ENCODE measurements at regions not wholly inside any gene's neighbourhood (a gene's known extent, or its start where the extent isn't known, plus 50 kb on each side); places are given as distances from the start of the nearest gene placed in this dataset.
"Not testable (repeated sequence)": the region's sequence is repeated elsewhere in the genome, so short reads cannot be mapped to it uniquely, and the experiment has no call there.

DNA sequence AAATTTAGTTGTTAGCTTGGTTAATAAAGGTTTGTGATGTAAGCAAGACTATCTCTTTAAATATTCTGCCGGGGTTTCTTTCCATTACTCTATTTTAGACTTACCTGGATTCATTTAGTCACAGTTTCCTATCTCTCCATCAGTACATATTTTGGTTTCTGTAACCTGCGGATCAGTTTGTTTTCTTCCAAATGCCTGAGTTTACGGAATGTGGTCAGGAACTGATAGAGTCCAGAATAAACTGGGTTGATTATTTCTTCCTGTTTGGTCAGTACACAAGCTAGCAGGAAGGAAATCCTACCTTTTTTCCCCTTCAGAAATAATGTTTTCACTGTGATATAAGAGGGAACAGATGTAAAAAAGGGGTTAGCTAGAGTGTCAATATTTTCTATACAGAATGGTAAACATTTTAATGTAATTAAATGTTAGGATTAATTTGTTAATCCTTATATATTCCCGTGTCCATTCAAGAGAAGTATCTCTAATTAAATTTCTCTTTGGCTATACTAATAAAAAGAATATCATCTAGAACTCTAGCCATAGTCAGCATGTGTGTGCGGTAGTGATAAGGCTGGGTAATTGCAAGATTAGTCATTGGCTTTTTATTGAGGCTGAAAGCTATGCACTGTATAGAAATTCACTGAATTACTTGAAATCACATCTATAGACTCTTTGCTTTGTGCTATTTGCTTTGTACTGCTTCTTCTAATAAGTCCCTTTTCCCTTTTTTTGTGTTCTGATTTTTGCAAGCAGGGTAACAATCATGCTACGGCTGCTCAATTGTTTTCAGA lies 144.7 kb upstream of the ADGRL4 start:
- no peaks in the 10 kb centered on the region for H3K27me3 Mint-ChIP-seq (ENCODE audit: insufficient read depth)
- no peaks in the 10 kb centered on the region for H3K4me1 ChIP-seq (ENCODE audit: control insufficient read depth, insufficient read depth, low read length)
- no peaks in the 10 kb centered on the region for H3K36me3 ChIP-seq (ENCODE audit: control insufficient read depth, insufficient read depth, low read length)
- no peaks in the 10 kb centered on the region for H3K27me3 ChIP-seq (ENCODE audit: control insufficient read depth, insufficient read depth, low read length, poor library complexity, severe bottlenecking)
- no peak overlapping the region for H3K27ac ChIP-seq (ENCODE audit: low read depth, low read length)
- H3K9me3 ChIP-seq (ENCODE audit: control insufficient read depth, low read length): no peaks in the 10 kb centered on the region
- no peak overlapping the region for H3K9ac ChIP-seq (ENCODE audit: extremely low read depth, low read length, poor library complexity, severe bottlenecking)
- TF ChIP-seq, protein P1, sequence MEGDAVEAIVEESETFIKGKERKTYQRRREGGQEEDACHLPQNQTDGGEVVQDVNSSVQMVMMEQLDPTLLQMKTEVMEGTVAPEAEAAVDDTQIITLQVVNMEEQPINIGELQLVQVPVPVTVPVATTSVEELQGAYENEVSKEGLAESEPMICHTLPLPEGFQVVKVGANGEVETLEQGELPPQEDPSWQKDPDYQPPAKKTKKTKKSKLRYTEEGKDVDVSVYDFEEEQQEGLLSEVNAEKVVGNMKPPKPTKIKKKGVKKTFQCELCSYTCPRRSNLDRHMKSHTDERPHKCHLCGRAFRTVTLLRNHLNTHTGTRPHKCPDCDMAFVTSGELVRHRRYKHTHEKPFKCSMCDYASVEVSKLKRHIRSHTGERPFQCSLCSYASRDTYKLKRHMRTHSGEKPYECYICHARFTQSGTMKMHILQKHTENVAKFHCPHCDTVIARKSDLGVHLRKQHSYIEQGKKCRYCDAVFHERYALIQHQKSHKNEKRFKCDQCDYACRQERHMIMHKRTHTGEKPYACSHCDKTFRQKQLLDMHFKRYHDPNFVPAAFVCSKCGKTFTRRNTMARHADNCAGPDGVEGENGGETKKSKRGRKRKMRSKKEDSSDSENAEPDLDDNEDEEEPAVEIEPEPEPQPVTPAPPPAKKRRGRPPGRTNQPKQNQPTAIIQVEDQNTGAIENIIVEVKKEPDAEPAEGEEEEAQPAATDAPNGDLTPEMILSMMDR (conservative IDR thresholded peaks at IDR 0.05): no peak
- no peaks in the 10 kb centered on the region for H3K9me3 Mint-ChIP-seq
- WGBS, 2 experiments (ENCODE audit: insufficient coverage in 1 of 2, insufficient read length in 1 of 2): 0 to 53% methylated on average over 1 to 5 of the region's 6 CpGs
- DNase-seq: no peak
- H3K4me1 Mint-ChIP-seq: peaks cover 9% of the 10 kb centered on the region
- H3K4me3 Mint-ChIP-seq: no peak overlapping the region
- no peak overlapping the region for H3K27ac Mint-ChIP-seq
- no peaks in the 10 kb centered on the region for H3K36me3 Mint-ChIP-seq (ENCODE audit: low read depth)
- H3K4me3 ChIP-seq (ENCODE audit: low read length): no peak overlapping the region

DNA sequence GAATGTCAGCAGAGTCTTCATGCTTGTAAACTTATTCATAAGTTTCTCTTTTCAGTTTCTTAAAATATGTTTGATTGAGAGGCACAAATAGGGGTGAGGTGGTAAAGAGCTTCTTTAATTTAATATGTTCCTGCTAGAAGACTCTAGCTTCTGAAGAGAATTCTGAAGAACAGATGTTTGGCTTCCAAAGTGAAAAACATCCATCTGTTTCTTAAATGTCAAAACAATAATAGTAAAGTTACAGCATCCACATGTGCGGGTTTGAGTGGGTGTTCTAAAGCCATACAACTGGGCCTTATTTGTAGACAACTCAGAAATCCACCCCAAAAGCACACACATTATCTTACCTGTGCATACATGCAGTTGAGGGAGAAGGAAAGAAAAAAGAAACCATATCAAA lies 144.0 kb upstream of the ADGRL4 start:
- TF ChIP-seq, protein P1 (conservative IDR thresholded peaks at IDR 0.05): no peak
- Mint-ChIP-seq H3K4me1 (peaks cover 3% of the 10 kb centered on the region), H3K27me3 (ENCODE audit: insufficient read depth) (no peaks in the 10 kb centered on the region), H3K9me3 (no peaks in the 10 kb centered on the region), H3K36me3 (ENCODE audit: low read depth) (no peaks in the 10 kb centered on the region), H3K4me3 (no peak overlapping the region), H3K27ac (no peak overlapping the region)
- WGBS, 2 experiments (ENCODE audit: insufficient coverage in 1 of 2, insufficient read length in 1 of 2): 83% methylated on average over 1 of the region's 1 CpG; no CpG with 5 or more reads in 1 of the 2 experiments
- H3K27me3 ChIP-seq (ENCODE audit: control insufficient read depth, insufficient read depth, low read length, poor library complexity, severe bottlenecking): no peaks in the 10 kb centered on the region
- no peak overlapping the region for H3K4me3 ChIP-seq (ENCODE audit: low read length)
- no peaks in the 10 kb centered on the region for H3K4me1 ChIP-seq (ENCODE audit: control insufficient read depth, insufficient read depth, low read length)
- H3K9me3 ChIP-seq (ENCODE audit: control insufficient read depth, low read length): no peaks in the 10 kb centered on the region
- H3K27ac ChIP-seq (ENCODE audit: low read depth, low read length): no peak overlapping the region
- H3K36me3 ChIP-seq (ENCODE audit: control insufficient read depth, insufficient read depth, low read length): no peaks in the 10 kb centered on the region
- no peak for DNase-seq
- no peak overlapping the region for H3K9ac ChIP-seq (ENCODE audit: extremely low read depth, low read length, poor library complexity, severe bottlenecking)

DNA sequence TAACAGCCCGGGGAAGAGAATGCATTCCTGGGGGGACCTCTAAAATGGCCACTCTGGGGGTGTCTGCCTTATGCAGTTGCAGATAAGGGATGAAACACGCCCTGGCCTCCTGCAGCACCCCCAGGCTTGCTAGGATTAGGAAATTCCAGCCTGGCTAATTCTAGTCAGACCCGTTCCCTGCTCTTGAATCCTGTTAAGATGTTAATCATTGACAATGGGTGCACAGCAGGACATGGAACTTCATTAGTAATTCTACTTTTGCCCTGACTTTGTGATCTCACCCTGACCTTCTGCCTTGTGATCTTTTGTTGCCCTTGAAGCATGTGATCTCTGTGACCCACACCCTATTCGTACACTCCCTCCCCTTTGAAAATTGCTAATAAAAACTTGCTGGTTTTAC lies 131.7 kb upstream of the ADGRL4 start:
- H3K4me3 Mint-ChIP-seq; H3K4me3 ChIP-seq (ENCODE audit: low read length); H3K27ac ChIP-seq (ENCODE audit: low read depth, low read length); H3K4me1 ChIP-seq (ENCODE audit: control insufficient read depth, insufficient read depth, low read length); H3K27me3 Mint-ChIP-seq (ENCODE audit: insufficient read depth); H3K4me1 Mint-ChIP-seq; H3K36me3 ChIP-seq (ENCODE audit: control insufficient read depth, insufficient read depth, low read length); H3K9ac ChIP-seq (ENCODE audit: extremely low read depth, low read length, poor library complexity, severe bottlenecking); H3K27ac Mint-ChIP-seq; H3K36me3 Mint-ChIP-seq (ENCODE audit: low read depth); H3K27me3 ChIP-seq (ENCODE audit: control insufficient read depth, insufficient read depth, low read length, poor library complexity, severe bottlenecking): not testable (repeated sequence)
- peaks cover 19% of the 10 kb centered on the region for H3K9me3 Mint-ChIP-seq
- WGBS, 2 experiments (ENCODE audit: insufficient coverage in 1 of 2, insufficient read length in 1 of 2): 57 to 74% methylated on average over 1 to 4 of the region's 4 CpGs
- DNase-seq: peak; percentile 54
- peaks cover 23% of the 10 kb centered on the region for H3K9me3 ChIP-seq (ENCODE audit: control insufficient read depth, low read length)

Measured in endodermal cell (in vitro differentiated cells).